ENCODE measurements at regions not wholly inside any gene's neighbourhood (a gene's known extent, or its start where the extent isn't known, plus 50 kb on each side); places are given as distances from the start of the nearest gene placed in this dataset.

DNA sequence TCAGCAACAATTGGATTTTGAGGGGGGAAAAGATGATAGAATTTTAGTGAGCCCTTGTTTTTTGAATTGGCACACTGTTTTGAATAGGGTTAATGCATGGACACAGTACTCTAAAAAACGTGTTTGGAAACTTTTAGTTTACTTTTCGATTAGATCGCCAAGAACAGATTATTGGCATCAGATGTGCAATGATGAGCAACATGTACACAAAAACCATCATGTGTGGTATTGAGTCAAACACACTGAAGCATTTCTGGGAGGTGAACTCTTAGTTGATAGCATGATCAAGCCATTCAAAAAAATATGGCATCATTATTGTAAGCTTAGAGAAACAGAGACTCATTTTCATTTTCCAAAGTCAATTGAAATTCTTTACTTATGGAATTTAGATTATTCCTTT lies 329.2 kb downstream of the ADAMTS20 start:
- Histone ChIP-seq H3K36me3 (ENCODE audit: insufficient read depth, low read length) (no peaks in the 10 kb centered on the region), H2AFZ (ENCODE audit: low read depth, low read length) (no peak overlapping the region), H3K27ac (ENCODE audit: low read length) (no peak overlapping the region), H3K9me3 (ENCODE audit: low read length) (no peaks in the 10 kb centered on the region), H4K20me1 (ENCODE audit: insufficient read depth) (no peaks in the 10 kb centered on the region), H3K9me2 (ENCODE audit: insufficient read depth, low read length) (no peaks in the 10 kb centered on the region), H3K9ac (ENCODE audit: low read length) (no peak overlapping the region), H3K79me2 (replicated peaks; ENCODE audit: insufficient read depth, low read length) (no peaks in the 10 kb centered on the region), H3K4me2 (ENCODE audit: low read length) (no peak overlapping the region), H3F3A (ENCODE audit: insufficient read depth, low read length, poor library complexity, severe bottlenecking) (no peaks in the 10 kb centered on the region), H3K4me3 (ENCODE audit: low read length) (no peak overlapping the region), H3K27me3 (ENCODE audit: insufficient read depth, low read depth, low read length) (no peaks in the 10 kb centered on the region)
- TF ChIP-seq TAF1 (IDR thresholded peaks at IDR 0.05; ENCODE audit: low read depth) (no peak), POLR2AphosphoS5 (IDR thresholded peaks at IDR 0.05) (no peak), CTCF (IDR thresholded peaks at IDR 0.05; ENCODE audit: poor library complexity, severe bottlenecking) (no peak)

DNA sequence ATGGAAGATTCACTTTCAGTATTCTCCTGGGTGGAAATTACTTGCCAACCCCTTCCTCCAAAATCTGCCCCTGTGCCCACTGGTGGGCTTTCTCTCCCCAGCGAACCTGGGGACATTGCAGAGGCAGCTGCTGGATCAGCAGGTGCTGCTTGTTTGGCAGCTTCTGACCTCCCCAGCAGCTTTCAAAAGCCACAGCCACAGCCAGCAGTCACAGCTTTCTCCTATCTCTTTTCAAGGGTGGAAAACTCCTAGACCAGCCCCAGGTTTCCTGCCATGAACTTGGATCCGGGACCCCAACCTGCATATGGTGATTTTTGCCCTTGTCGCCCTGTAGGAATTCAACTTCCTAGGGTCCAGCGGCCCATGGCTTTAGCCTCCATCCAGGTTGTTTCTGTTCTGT lies 330.8 kb downstream of the ADAMTS20 start:
- Histone ChIP-seq H3K9me3 (ENCODE audit: low read length) (no peaks in the 10 kb centered on the region), H3K9ac (ENCODE audit: low read length) (no peak overlapping the region), H3K36me3 (ENCODE audit: insufficient read depth, low read length) (no peaks in the 10 kb centered on the region), H3K4me3 (ENCODE audit: low read length) (no peak overlapping the region), H3K79me2 (replicated peaks; ENCODE audit: insufficient read depth, low read length) (no peaks in the 10 kb centered on the region), H2AFZ (ENCODE audit: low read depth, low read length) (no peak overlapping the region), H3K4me2 (ENCODE audit: low read length) (no peak overlapping the region), H3K27ac (ENCODE audit: low read length) (no peak overlapping the region), H3K9me2 (ENCODE audit: insufficient read depth, low read length) (no peaks in the 10 kb centered on the region), H3K27me3 (ENCODE audit: insufficient read depth, low read depth, low read length) (no peaks in the 10 kb centered on the region), H4K20me1 (ENCODE audit: insufficient read depth) (no peaks in the 10 kb centered on the region), H3F3A (ENCODE audit: insufficient read depth, low read length, poor library complexity, severe bottlenecking) (no peaks in the 10 kb centered on the region)
- TF ChIP-seq SMC3 (conservative IDR thresholded peaks at IDR 0.05; ENCODE audit: poor library complexity) (no peak), TAF1 (IDR thresholded peaks at IDR 0.05; ENCODE audit: low read depth) (no peak), RAD21 (conservative IDR thresholded peaks at IDR 0.05) (no peak), CTCF (IDR thresholded peaks at IDR 0.05; ENCODE audit: poor library complexity, severe bottlenecking) (no peak), MXI1 (conservative IDR thresholded peaks at IDR 0.05; ENCODE audit: poor library complexity, severe bottlenecking) (no peak), EZH2 (IDR thresholded peaks at IDR 0.05; ENCODE audit: borderline replicate concordance, insufficient read depth, low read length, poor library complexity, severe bottlenecking) (no peak), EP300 (conservative IDR thresholded peaks at IDR 0.05; ENCODE audit: poor library complexity, severe bottlenecking) (no peak), POLR2AphosphoS5 (IDR thresholded peaks at IDR 0.05) (no peak)
- TF ChIP-seq, protein P1, sequence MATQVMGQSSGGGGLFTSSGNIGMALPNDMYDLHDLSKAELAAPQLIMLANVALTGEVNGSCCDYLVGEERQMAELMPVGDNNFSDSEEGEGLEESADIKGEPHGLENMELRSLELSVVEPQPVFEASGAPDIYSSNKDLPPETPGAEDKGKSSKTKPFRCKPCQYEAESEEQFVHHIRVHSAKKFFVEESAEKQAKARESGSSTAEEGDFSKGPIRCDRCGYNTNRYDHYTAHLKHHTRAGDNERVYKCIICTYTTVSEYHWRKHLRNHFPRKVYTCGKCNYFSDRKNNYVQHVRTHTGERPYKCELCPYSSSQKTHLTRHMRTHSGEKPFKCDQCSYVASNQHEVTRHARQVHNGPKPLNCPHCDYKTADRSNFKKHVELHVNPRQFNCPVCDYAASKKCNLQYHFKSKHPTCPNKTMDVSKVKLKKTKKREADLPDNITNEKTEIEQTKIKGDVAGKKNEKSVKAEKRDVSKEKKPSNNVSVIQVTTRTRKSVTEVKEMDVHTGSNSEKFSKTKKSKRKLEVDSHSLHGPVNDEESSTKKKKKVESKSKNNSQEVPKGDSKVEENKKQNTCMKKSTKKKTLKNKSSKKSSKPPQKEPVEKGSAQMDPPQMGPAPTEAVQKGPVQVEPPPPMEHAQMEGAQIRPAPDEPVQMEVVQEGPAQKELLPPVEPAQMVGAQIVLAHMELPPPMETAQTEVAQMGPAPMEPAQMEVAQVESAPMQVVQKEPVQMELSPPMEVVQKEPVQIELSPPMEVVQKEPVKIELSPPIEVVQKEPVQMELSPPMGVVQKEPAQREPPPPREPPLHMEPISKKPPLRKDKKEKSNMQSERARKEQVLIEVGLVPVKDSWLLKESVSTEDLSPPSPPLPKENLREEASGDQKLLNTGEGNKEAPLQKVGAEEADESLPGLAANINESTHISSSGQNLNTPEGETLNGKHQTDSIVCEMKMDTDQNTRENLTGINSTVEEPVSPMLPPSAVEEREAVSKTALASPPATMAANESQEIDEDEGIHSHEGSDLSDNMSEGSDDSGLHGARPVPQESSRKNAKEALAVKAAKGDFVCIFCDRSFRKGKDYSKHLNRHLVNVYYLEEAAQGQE (IDR thresholded peaks at IDR 0.05; ENCODE audit: borderline replicate concordance), result no peak
